B cell (primary cell): ENCODE measurements at regions not wholly inside any gene's neighbourhood (a gene's known extent, or its start where the extent isn't known, plus 50 kb on each side); places are given as distances from the start of the nearest gene placed in this dataset.
"Not testable (repeated sequence)": the region's sequence is repeated elsewhere in the genome, so short reads cannot be mapped to it uniquely, and the experiment has no call there.

Source experiments
- ATAC-seq: fragments of 200-7000 bp; cut with Tn5 transposase; one replicate; pipeline ENCODE4 v1.10.0; 2021; ENCODE audit warnings: low read depth, mild to moderate bottlenecking, moderate number of reproducible peaks, moderate library complexity
- CTCF ChIA-PET: fragments of 350-600 bp; sonication (Branson Sonifier 250); formaldehyde crosslinking; loops from one replicate; lab custom pipeline; 2021; ENCODE audit warnings: antibody characterized with exemption, inconsistent platforms; lab: Charles Lee
- POLR2A ChIA-PET: fragments of 350-600 bp; sonication (Branson Sonifier 250); formaldehyde crosslinking; loops from one replicate; lab custom pipeline; 2021; ENCODE audit warnings: antibody characterized with exemption; lab: Charles Lee
- DNase-seq: peaks from one replicate; pipeline ENCODE4 v3.0.0; 2013
- H2AFZ ChIP-seq: 2 replicates; pipeline ENCODE4 v1.6.1; 2012; ENCODE audit warnings: mild to moderate bottlenecking, low read depth, low read length; ENCODE audit not compliant: insufficient read depth, poor library complexity, severe bottlenecking
- H3K27ac ChIP-seq, 2 donors: 1 replicate in 1 of 2; 2 replicates in 1 of 2; pipeline ENCODE4 v1.5.1; 2012 to 2013; ENCODE audit warnings: low read length in 2 of 2, mild to moderate bottlenecking in 2 of 2, moderate library complexity in 1 of 2
- H3K27me3 ChIP-seq, 4 experiments: fragments of 200-600 bp in 1 of 4; sonication (generic) in 1 of 4; replicated peaks in 1 of 4; 1 replicate in 2 of 4; 2 replicates in 2 of 4; pipeline versions ENCODE4 v1.6.1 to v1.7.0; 2013 to 2016; ENCODE audit warnings: low read length in 3 of 4, mild to moderate bottlenecking in 2 of 4, mixed read lengths in 1 of 4, moderate library complexity in 1 of 4; ENCODE audit not compliant: insufficient read depth in 4 of 4, control insufficient read depth in 3 of 4; ENCODE audit errors: control extremely low read depth in 1 of 4
- H3K36me3 ChIP-seq, 2 experiments: replicated peaks in 1 of 2; 1 replicate in 1 of 2; 2 replicates in 1 of 2; pipeline versions ENCODE4 v1.6.1 to v1.7.1; 2013; ENCODE audit warnings: low read length in 1 of 2; ENCODE audit not compliant: insufficient read depth in 2 of 2, control insufficient read depth in 1 of 2; ENCODE audit errors: control extremely low read depth in 1 of 2, extremely low read depth in 1 of 2
- H3K4me1 ChIP-seq, 2 donors: fragments of 200-600 bp in 1 of 2; sonication (generic) in 1 of 2; 1 replicate in 1 of 2; 2 replicates in 1 of 2; pipeline versions ENCODE4 v1.5.1 to v1.6.1; 2013 to 2017; ENCODE audit warnings: low read length in 2 of 2; ENCODE audit not compliant: control insufficient read depth in 2 of 2, insufficient read depth in 2 of 2
- H3K4me2 ChIP-seq: replicated peaks from 2 replicates; pipeline ENCODE3; 2012; ENCODE audit warnings: mild to moderate bottlenecking, low read depth, low read length; ENCODE audit not compliant: poor library complexity, severe bottlenecking
- H3K4me3 ChIP-seq, 5 experiments: fragments of 200-600 bp in 1 of 5; sonication (generic) in 1 of 5; 1 replicate in 3 of 5; 2 replicates in 2 of 5; pipeline versions ENCODE4 v1.5.1 to v1.7.0; 2011 to 2016; ENCODE audit warnings: low read length in 4 of 5, mild to moderate bottlenecking in 4 of 5, low read depth in 2 of 5, control low read depth in 1 of 5, moderate library complexity in 1 of 5; ENCODE audit not compliant: insufficient read depth in 1 of 5; ENCODE audit errors: control extremely low read depth in 1 of 5, extremely low read depth in 1 of 5
- H3K79me2 ChIP-seq: fragments of 200-600 bp; sonication (generic); one replicate; pipeline ENCODE4 v1.6.0; 2016; ENCODE audit warnings: low read length; ENCODE audit not compliant: control insufficient read depth, insufficient read depth
- H3K9ac ChIP-seq: fragments of 200-600 bp; sonication (generic); 2 replicates; pipeline ENCODE4 v1.6.1; 2017; ENCODE audit warnings: mild to moderate bottlenecking, low read length, moderate library complexity
- H3K9me3 ChIP-seq, 3 donors: one replicate each; pipeline versions ENCODE4 v1.6.1 to v1.7.1; 2013; ENCODE audit warnings: low read length in 2 of 3; ENCODE audit not compliant: control insufficient read depth in 2 of 3, insufficient read depth in 1 of 3; ENCODE audit errors: control extremely low read depth in 1 of 3
- H4K20me1 ChIP-seq: 2 replicates; pipeline ENCODE4 v1.6.0; 2012; ENCODE audit warnings: mild to moderate bottlenecking, low read length; ENCODE audit not compliant: insufficient read depth, control insufficient read depth, poor library complexity, severe bottlenecking
- H3K27ac Mint-ChIP-seq: one replicate; pipeline ENCODE4 v1.8.0; 2021; ENCODE audit warnings: mixed read lengths
- H3K27me3 Mint-ChIP-seq: one replicate; pipeline ENCODE4 v1.8.0; 2021; ENCODE audit warnings: mixed read lengths
- H3K4me1 Mint-ChIP-seq: one replicate; pipeline ENCODE4 v1.8.0; 2021; ENCODE audit warnings: mixed read lengths
- H3K4me3 Mint-ChIP-seq: one replicate; pipeline ENCODE4 v1.8.0; 2021; ENCODE audit warnings: mixed read lengths
- H3K9me3 Mint-ChIP-seq: one replicate; pipeline ENCODE4 v1.8.0; 2022; ENCODE audit warnings: mixed read lengths; ENCODE audit not compliant: insufficient read depth
- CTCF ChIP-seq: fragments of 200-600 bp; IDR thresholded peaks from one replicate; pipeline ENCODE4 v1.8.0; 2022; ENCODE audit warnings: antibody characterized with exemption, mild to moderate bottlenecking
- EZH2 ChIP-seq: IDR thresholded peaks from 2 replicates; pipeline ENCODE4 v1.6.1; 2012; ENCODE audit warnings: borderline replicate concordance, low read depth, mild to moderate bottlenecking, moderate library complexity, low read length; ENCODE audit not compliant: insufficient read depth, poor library complexity, severe bottlenecking
- WGBS: methylation state at CpG from one replicate; pipeline ENCODE4 v1.1.5; 2013; ENCODE audit warnings: missing lambda C conversion rate; ENCODE audit not compliant: insufficient coverage; 5-methylcytosine and 5-hydroxymethylcytosine counted together
- intact Hi-C: fragments of 100-400 bp; cut with micrococcal nuclease; formaldehyde crosslinking; loops from one replicate; pipeline ENCODE4 v1.10.0; 2022

DNA sequence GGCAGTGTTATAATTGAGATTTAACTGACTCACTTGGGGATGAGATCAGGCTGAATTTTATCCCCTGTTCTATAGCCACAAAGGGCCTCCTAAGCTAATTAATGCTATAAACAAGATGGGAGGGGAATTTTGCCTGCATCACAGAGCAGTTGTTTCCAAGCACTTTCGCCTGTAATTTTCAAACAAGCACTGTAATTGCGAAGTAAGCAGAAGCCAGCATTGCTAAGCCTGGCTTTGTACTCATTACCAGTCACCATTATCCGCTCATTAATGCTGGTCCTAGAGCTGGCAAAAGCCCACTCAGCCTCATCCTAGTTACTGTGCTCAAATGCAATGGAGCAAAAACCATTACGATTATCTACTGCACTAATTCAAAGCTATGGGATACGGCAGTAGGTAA, 356.6 kb upstream of the UBE2E2 start:
- no peak overlapping the region for H3K27ac ChIP-seq
- no peaks in the 10 kb centered on the region for H3K4me1 ChIP-seq
- ChIA-PET CTCF (no interaction called here), POLR2A (no interaction called here)
- intact Hi-C loops, result no loop called here
- no peaks in the 10 kb centered on the region for H3K36me3 ChIP-seq
- H4K20me1 ChIP-seq, result no peaks in the 10 kb centered on the region
- DNase-seq, result no peak
- no peak for TF ChIP-seq EZH2
- no peak for TF ChIP-seq CTCF
- H3K4me3 ChIP-seq, result no peak overlapping the region
- H3K9me3 ChIP-seq, result peaks cover 0 to 2% (median 0%) of the 10 kb centered on the region in 3 donors
- WGBS, result 91% methylated on average over 5 of the region's 5 CpGs
- H3K9ac ChIP-seq, result no peak overlapping the region
- Mint-ChIP-seq H3K9me3 (peaks cover 2% of the 10 kb centered on the region), H3K27ac (no peak overlapping the region), H3K4me1 (no peaks in the 10 kb centered on the region), H3K4me3 (no peak overlapping the region), H3K27me3 (peaks cover 3% of the 10 kb centered on the region)
- no peaks in the 10 kb centered on the region for H3K27me3 ChIP-seq
- no peak for ATAC-seq
- no peaks in the 10 kb centered on the region for H3K79me2 ChIP-seq
- H3K4me2 ChIP-seq, result no peak overlapping the region
- H2AFZ ChIP-seq, result no peak overlapping the region

DNA sequence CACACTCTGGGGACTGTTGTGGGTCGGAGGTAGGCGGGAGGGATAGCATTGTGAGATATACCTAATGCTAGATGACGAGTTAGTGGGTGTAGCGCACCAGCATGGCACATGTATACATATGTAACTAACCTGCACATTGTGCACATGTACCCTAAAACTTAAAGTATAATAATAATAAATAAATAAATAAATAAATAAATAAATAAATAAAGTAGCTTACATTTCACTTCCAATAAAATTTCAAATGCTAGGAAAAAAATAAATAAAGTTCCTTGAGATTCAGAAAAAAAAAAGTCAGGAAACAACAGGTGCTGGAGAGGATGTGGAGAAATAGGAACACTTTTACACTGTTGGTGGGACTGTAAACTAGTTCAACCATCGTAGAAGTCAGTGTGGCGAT, 353.5 kb upstream of the UBE2E2 start:
- ATAC-seq, H3K27ac ChIP-seq, H3K4me1 ChIP-seq, H3K9me3 Mint-ChIP-seq, POLR2A ChIA-PET, H3K27me3 ChIP-seq, H2AFZ ChIP-seq, intact Hi-C loops, H3K4me3 Mint-ChIP-seq, H4K20me1 ChIP-seq, H3K36me3 ChIP-seq, H3K4me3 ChIP-seq, CTCF ChIA-PET, H3K4me1 Mint-ChIP-seq, H3K27me3 Mint-ChIP-seq, H3K4me2 ChIP-seq, H3K79me2 ChIP-seq, H3K9me3 ChIP-seq, H3K9ac ChIP-seq, H3K27ac Mint-ChIP-seq, DNase-seq: not testable (repeated sequence)
- no CpG with 5 or more reads among the region's 6 CpGs for WGBS
